ENCODE measurements at regions not wholly inside any gene's neighbourhood (a gene's known extent, or its start where the extent isn't known, plus 50 kb on each side); places are given as distances from the start of the nearest gene placed in this dataset.
A peak's percentile ranks its signal among the peaks of the same experiment; 100 is the strongest.

- DNase-seq, result no peak
Measured at GRCh38 chr12:34386621-34387255, 364.4 kb downstream of the ALG10 start.

GRCh38 chr12:34387711-34388635, 365.7 kb downstream of the ALG10 start:
- DNase-seq, result no peak

- no peak for DNase-seq
Measured at GRCh38 chr12:34388636-34389377, 366.5 kb downstream of the ALG10 start.

- no peak for DNase-seq
Measured at GRCh38 chr12:34389378-34390170, 367.3 kb downstream of the ALG10 start.

GRCh38 chr12:34390171-34390841, 368.0 kb downstream of the ALG10 start:
- no peak for DNase-seq

- no peak for DNase-seq
Measured at GRCh38 chr12:34390846-34391700, 368.8 kb downstream of the ALG10 start.

- DNase-seq, result no peak
Measured at GRCh38 chr12:34391771-34392581, 369.7 kb downstream of the ALG10 start.

GRCh38 chr12:34392741-34393085, 370.4 kb downstream of the ALG10 start:
- DNase-seq, result peak in 1 of 2 donors; percentile 1

- DNase-seq, result peak in 1 of 2 donors; percentile 12
Measured at GRCh38 chr12:34393086-34393820, 371.0 kb downstream of the ALG10 start.

GRCh38 chr12:34393821-34394150, 371.5 kb downstream of the ALG10 start:
- DNase-seq, result peak in 1 of 2 donors; percentile 11

- DNase-seq, result peak in 1 of 2 donors; percentile 13
Measured at GRCh38 chr12:34394211-34395055, 372.1 kb downstream of the ALG10 start.

- DNase-seq, result peak in 1 of 2 donors; percentile 8
Measured at GRCh38 chr12:34395056-34396005, 373.0 kb downstream of the ALG10 start.

- DNase-seq, result peak in 1 of 2 donors; percentile 8
Measured at GRCh38 chr12:34396006-34396860, 373.9 kb downstream of the ALG10 start.

- DNase-seq, result peak in 1 of 2 donors; percentile 6
Measured at GRCh38 chr12:34396861-34397590, 374.7 kb downstream of the ALG10 start.

GRCh38 chr12:34397591-34398365, 375.5 kb downstream of the ALG10 start:
- DNase-seq, result peak in 1 of 2 donors; percentile 11

Data from stimulated activated CD4-positive, alpha-beta T cell treated with anti-CD3 and anti-CD28 coated beads, Interleukin-2, amount 100 ng/mL, for 24 hours (primary cell).